BE2C (cell line): ENCODE measurements at regions not wholly inside any gene's neighbourhood (a gene's known extent, or its start where the extent isn't known, plus 50 kb on each side); places are given as distances from the start of the nearest gene placed in this dataset.

Source experiments
- DNase-seq: peaks from one replicate; pipeline ENCODE4 v3.0.0-alpha.2; 2020
- H3K27me3 ChIP-seq: fragments of 250-450 bp; sonication (Bioruptor Pico); 2 replicates; pipeline ENCODE4 v1.5.1; 2020; ENCODE audit warnings: mild to moderate bottlenecking
- H3K36me3 ChIP-seq: fragments of 250-450 bp; sonication (Bioruptor Pico); 2 replicates; pipeline ENCODE4 v1.5.1; 2020; ENCODE audit warnings: mild to moderate bottlenecking
- H3K4me1 ChIP-seq: fragments of 250-450 bp; sonication (Bioruptor Pico); 2 replicates; pipeline ENCODE4 v1.5.1; 2020
- H3K4me3 ChIP-seq: 2 replicates; pipeline ENCODE4 v1.5.1; 2011; ENCODE audit warnings: low read depth, low read length
- H3K9me3 ChIP-seq: fragments of 250-450 bp; sonication (Bioruptor Pico); 2 replicates; pipeline ENCODE4 v1.5.1; 2020
- TF ChIP-seq, protein P1 (sequence below): IDR thresholded peaks from 2 replicates; pipeline ENCODE4 v1.5.1; 2012; ENCODE audit warnings: mild to moderate bottlenecking, low read depth, low read length

DNA sequence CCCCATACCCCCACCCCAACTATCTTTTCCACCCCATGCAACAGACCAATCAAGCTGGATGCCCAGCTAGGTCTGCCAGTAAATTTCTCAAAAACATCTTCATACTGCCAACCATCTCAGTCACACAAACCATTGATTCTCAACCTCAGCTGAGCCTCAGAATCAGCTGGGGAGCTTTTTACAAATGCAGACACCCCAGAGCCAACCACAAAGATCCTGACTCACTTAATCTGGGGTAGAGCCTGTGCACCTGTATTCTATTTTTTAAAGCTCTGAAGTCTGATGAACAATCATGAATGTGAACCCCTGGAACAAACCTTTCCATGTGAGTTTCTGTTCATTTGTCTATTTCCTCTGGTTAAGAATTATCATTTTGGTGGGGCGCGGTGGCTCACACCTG lies 66.0 kb downstream of the ZNF281 start:
- Histone ChIP-seq H3K9me3 (no peaks in the 10 kb centered on the region), H3K27me3 (no peaks in the 10 kb centered on the region), H3K36me3 (no peaks in the 10 kb centered on the region), H3K4me3 (no peak overlapping the region), H3K4me1 (no peaks in the 10 kb centered on the region)
- no peak for DNase-seq
- TF ChIP-seq, protein P1, sequence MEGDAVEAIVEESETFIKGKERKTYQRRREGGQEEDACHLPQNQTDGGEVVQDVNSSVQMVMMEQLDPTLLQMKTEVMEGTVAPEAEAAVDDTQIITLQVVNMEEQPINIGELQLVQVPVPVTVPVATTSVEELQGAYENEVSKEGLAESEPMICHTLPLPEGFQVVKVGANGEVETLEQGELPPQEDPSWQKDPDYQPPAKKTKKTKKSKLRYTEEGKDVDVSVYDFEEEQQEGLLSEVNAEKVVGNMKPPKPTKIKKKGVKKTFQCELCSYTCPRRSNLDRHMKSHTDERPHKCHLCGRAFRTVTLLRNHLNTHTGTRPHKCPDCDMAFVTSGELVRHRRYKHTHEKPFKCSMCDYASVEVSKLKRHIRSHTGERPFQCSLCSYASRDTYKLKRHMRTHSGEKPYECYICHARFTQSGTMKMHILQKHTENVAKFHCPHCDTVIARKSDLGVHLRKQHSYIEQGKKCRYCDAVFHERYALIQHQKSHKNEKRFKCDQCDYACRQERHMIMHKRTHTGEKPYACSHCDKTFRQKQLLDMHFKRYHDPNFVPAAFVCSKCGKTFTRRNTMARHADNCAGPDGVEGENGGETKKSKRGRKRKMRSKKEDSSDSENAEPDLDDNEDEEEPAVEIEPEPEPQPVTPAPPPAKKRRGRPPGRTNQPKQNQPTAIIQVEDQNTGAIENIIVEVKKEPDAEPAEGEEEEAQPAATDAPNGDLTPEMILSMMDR = no peak

DNA sequence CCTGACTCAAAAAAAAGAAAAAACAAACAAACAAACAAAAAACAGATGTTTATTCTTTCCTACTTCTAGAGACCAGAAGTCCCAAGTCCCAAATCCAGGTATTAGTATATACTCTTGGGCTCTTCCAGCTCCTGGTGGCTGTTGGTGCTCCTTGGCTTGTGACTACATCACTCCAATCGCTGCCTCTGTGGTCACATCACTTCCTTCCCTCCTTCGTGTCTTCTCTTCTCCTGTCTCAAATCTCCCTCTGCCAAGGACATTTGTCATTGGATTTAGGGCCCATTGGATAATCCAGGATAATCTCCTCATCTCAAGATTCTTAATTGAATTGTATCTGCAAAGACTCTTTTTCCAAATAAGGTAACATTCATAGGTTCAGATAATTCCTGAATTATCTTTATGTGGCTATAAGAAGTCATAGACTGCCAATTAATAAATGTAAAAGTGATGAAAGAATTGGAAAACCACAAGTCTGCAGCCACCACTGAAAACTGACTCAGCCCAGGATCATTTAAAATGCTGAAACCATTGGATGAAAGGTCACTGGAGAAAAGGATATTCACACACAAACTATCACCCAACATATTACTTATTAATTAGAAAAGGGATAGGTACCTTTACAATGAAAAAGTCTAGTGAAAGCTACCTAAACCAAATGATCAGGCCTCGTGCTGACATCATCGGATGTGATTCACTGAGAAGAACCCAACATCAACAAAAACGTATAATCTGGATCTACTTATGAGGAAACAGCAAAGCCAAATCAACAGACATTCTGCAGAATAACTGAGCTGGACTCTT lies 67.1 kb downstream of the ZNF281 start:
- no peak for DNase-seq
- no peak overlapping the region for H3K4me3 ChIP-seq

DNA sequence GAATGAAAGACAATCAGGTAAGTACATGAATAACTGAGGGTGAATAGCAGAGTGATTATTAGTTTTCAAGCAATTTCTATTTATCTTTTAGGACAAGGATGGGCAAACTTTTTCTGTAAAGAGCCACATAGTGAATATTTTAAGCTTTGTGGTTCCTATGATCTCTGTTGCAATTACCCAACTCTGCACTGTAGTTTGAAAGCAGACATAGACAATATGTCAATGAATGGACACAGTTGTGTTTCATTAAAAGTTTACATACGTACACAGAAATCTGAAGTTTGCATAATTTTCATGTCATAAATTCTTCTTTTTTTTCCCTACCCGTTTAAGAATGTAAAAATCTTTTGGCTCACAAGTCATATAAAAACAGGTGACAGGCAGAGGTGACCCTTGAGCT lies 71.4 kb downstream of the ZNF281 start:
- H3K36me3 ChIP-seq = no peaks in the 10 kb centered on the region
- no peak overlapping the region for H3K4me3 ChIP-seq
- DNase-seq = no peak
- no peaks in the 10 kb centered on the region for H3K4me1 ChIP-seq
- H3K9me3 ChIP-seq = no peaks in the 10 kb centered on the region; the same call in 1 of the 2 replicates
- H3K27me3 ChIP-seq = no peaks in the 10 kb centered on the region
- TF ChIP-seq, protein P1 = no peak

More for the DNA sequence above, 67.1 kb downstream of the ZNF281 start:
- TF ChIP-seq, protein P1 = no peak
- H3K9me3 ChIP-seq = no peaks in the 10 kb centered on the region
- no peaks in the 10 kb centered on the region for H3K27me3 ChIP-seq
- no peaks in the 10 kb centered on the region for H3K36me3 ChIP-seq
- H3K4me1 ChIP-seq = no peaks in the 10 kb centered on the region

DNA sequence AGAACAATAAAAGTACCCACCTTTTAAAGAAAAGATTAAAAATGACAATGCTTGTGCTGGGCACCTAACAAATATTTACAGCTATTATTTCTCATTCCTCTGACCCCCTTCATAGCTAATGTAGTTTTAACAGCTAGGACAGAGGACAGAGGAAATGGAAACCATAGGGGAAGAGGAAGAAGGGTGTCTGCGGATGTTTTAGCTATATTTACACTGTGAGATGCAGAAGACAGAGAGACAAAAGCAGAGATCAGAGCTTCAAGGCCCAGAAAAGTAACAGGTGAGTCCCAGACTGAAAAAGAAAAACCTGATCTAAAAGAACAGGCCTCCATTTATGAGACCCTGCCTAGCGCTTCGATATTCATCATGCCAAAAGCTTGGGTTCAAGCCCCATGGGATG lies 72.0 kb downstream of the ZNF281 start:
- Histone ChIP-seq H3K9me3 (no peaks in the 10 kb centered on the region; the same call in 1 of the 2 replicates), H3K36me3 (no peaks in the 10 kb centered on the region), H3K4me1 (no peaks in the 10 kb centered on the region), H3K27me3 (no peaks in the 10 kb centered on the region), H3K4me3 (no peak overlapping the region)
- no peak for DNase-seq
- TF ChIP-seq, protein P1 = no peak

DNA sequence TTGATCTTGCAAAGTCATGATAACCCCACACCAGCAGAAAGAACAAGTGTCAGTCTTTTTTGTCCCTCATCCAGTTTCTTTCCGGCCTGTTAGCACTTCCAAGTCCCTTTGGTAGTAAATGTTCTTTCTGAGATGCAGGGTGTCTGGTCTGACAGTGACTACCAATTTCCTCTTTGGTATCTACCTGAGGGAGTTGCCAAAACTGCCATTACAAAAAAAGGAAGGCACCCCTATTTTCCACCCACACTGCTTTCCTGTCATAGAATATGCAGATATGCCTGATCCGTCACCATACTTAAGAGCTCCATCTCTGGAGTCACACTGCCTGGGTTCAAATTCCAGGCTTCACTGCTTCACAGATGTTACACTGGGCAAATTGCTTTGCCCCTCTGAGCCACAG lies 72.4 kb downstream of the ZNF281 start:
- Histone ChIP-seq H3K36me3 (no peaks in the 10 kb centered on the region), H3K4me3 (no peak overlapping the region), H3K4me1 (no peaks in the 10 kb centered on the region), H3K27me3 (no peaks in the 10 kb centered on the region), H3K9me3 (no peaks in the 10 kb centered on the region; the same call in 1 of the 2 replicates)
- no peak for DNase-seq
- TF ChIP-seq, protein P1 = no peak

DNA sequence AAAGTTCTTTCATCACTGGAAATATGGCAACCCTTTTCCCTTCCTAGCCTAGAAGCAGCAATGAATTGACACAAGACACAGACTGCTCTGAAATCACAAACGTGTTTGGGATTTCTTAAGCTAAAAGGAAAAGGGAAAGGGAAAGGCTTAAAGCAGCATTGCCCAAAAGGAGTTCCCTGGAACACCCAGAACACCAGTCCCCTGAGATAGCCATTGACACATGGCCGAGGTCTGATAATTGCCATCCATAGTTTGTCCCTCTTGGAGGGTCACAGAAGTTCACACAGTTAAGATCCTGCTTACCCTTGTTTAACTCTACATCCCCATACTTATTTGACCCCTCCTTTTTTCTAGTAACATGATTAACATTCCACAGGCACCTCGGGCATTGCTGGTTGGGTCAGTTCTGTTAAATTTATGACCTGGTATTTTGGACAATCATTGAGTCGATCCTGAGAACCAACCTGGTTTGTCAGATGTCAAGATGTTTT lies 72.9 kb downstream of the ZNF281 start:
- H3K36me3 ChIP-seq = no peaks in the 10 kb centered on the region
- no peak for DNase-seq
- H3K9me3 ChIP-seq = no peaks in the 10 kb centered on the region; the same call in 1 of the 2 replicates
- TF ChIP-seq, protein P1 = no peak
- no peak overlapping the region for H3K4me3 ChIP-seq
- no peaks in the 10 kb centered on the region for H3K27me3 ChIP-seq
- no peaks in the 10 kb centered on the region for H3K4me1 ChIP-seq
